HG02973 (cell line): ENCODE measurements at regions not wholly inside any gene's neighbourhood (a gene's known extent, or its start where the extent isn't known, plus 50 kb on each side); places are given as distances from the start of the nearest gene placed in this dataset.
A peak's percentile ranks its signal among the peaks of the same experiment; 100 is the strongest.
"Not testable (repeated sequence)": the region's sequence is repeated elsewhere in the genome, so short reads cannot be mapped to it uniquely, and the experiment has no call there.

Source experiments
- ATAC-seq: cut with Tn5 transposase; IDR thresholded peaks from one replicate; pipeline ENCODE4 v1.9.1; 2021; ENCODE audit warnings: moderate library complexity; ENCODE audit not compliant: unreplicated experiment

DNA sequence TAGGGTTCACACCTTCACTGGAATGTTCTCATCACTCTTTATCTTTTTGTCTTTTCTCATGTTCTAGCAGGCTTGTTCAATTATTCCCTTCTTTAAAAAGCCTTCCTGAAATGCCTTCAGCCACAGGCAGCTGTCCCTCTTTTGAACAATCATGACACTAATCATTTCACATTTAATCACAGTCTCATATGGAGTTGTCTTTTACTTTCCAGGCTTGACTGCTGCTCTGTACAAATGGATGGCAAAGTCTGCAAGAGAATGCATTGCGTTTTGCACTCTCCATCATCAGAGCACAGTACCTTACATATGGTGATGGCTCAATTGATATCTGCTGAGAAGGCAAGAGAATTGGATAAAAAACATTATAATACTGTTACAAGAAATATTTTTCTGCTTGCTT lies 529.8 kb downstream of the DIPK2A start:
- no peak for ATAC-seq

DNA sequence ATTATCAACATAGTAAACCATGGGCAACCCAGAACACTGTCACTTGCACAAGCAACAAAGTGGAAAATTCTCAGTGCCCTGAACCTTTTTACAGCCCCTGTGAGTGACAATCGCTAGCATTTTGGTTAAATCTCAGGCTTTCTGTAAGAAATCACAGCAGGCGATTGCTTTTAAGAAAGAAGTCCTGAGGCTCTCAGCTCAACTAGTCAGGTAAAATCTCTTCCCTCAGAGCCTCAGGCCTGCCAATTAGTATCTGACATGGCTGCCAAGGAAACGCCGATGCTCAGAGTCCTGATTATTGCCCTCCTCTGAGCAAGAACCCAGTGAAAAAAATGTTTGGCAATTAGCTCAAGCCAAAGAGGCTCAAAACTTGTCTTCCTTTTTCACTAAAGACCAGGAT lies 530.8 kb downstream of the DIPK2A start:
- ATAC-seq = no peak

DNA sequence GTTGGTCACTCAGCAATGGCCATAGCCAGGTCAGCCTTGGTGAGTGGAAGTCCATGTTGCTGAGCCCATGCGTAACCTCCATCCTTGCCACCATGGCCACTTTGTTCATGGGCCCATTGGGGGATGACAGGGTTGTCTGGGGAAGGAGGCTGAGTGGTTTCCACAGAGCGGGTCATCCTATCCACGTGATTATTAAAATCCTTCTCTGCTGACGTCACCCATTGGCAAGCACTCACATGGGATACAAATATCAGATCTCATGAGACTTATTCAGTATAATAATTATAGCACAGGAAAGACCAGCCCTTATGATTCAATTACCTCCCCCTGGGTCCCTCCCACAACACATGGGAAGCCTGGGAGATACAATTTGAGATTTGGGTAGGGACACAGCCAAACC lies 534.8 kb downstream of the DIPK2A start:
- not testable (repeated sequence) for ATAC-seq

DNA sequence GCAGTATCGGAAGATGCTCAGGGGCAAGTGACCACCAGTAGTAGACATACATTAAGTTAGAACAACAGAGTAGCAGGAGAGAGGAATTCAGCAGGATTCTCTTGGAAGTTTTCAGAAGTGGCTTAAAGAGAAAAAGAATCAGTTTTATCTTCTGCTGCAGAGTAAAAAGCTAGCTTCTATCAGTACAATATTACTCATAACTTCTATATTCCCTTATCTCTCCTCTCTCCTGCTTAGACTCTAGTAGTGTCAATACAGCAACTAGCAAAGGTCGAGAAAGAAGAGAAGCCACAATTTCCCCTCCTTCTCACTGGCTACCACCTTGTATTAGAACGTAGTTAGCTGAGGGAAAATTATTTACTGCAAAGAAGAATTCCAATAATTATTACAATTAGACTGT lies 539.7 kb downstream of the DIPK2A start:
- ATAC-seq = no peak

DNA sequence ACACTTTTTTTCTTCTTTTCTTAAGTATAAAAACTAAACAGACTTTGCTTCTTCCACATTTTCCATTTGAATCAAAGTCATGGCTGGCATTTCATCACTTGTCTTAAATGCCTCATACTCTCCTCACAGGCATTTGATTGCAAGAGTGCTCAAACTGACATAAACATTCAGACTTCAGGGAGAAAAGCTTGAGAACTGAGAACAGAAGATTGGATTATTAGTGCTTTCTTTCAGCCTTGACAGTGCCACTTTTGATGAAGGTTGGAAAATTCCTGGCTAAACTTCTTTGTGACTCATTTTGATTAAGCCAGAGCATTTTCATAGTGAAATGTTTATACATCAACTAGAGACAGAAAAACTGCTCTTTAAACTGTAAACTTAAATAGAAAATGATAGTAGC lies 544.4 kb downstream of the DIPK2A start:
- no peak for ATAC-seq

DNA sequence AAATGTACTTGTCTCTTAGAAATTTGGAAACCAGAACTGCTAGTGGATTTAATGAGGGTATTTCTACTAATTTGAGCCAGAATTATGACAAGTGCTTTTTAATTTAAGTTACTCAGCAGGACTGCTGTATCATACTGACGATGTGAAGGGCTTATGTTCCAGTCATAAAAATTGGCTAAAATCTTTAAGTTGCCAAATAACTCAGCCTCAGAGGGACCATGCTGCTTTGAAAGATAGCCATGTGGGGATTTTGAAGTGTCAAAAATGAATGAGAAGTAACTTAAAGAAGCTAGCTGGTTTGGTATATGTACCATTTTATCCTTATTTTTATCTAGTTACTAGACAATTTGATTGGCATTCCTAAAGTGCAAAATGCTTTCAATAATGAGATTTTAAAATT lies 545.0 kb downstream of the DIPK2A start:
- no peak for ATAC-seq

DNA sequence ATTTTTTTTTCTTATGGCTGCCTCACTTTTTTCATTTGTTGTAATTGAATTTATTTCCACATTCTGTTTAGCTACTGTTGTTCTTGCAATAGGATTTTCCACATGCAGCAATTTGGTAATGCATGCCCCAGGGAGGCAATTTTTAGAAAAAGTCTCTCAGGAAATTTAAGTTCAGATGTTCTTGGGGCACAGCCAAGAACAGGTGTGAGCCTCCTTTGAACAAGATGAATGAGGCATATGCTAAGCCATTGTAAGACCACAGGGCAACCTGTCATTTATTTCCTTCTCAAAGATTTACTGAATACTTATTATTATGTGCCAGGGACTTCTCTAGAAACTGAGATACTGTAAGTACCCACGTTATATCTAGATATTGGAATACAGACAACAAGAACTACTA lies 549.5 kb downstream of the DIPK2A start:
- no peak for ATAC-seq

DNA sequence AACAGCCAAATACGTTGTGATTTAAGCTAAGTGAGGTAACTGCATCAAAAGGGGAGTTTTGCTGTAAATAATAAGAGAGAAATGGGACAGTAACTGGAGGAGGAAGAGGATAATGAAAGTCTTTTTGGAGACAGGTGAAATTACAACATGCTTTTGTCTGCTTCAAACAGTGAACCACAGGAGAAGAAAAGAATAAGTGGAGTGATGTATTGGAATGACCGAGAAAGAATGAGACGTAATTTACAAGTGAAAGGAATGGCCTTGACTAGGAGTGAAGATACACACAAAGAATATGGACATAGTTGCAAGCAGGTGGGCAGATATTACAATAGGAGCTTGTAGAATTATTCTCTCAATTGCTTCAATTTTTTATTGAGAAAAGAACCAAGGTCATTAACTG lies 550.8 kb downstream of the DIPK2A start:
- no peak for ATAC-seq

DNA sequence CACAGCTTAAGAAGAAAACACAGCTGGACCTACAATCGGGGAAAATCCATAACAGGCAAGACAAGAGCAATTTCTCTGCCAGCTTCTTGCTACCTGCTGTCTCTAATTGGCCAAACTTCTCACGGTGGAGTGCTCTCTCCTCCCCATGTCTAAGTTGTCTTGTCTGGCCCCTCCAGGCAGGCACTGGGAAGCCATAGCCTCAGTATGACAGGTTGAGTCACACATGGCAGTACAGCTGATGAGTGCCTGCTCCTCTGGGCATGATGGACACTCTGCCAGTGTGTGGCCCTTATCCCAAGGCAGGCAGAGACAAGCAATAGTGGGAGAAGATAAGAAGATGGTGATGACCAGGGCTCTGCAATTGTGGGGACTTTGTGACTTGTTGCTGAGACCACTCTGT lies 551.8 kb downstream of the DIPK2A start:
- ATAC-seq = no peak

DNA sequence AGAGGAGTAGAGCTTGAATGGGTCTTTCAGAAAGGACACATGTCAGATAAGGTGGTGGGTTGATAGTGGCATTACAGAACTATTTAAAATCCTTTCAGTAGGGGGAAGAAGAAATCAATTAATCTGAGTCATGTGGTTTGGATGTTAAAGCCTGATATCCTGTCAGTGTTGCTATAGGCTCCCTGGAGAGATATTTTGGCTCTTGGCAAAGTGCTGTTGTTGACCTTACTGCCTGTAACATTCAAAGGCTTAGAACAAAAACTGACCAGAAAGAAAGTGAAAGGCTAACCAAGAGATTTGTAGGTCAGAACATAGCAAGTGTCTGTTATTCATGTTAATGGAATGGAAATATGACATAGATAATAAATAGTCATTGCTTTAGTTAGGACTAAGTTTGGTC lies 552.9 kb downstream of the DIPK2A start:
- no peak for ATAC-seq

DNA sequence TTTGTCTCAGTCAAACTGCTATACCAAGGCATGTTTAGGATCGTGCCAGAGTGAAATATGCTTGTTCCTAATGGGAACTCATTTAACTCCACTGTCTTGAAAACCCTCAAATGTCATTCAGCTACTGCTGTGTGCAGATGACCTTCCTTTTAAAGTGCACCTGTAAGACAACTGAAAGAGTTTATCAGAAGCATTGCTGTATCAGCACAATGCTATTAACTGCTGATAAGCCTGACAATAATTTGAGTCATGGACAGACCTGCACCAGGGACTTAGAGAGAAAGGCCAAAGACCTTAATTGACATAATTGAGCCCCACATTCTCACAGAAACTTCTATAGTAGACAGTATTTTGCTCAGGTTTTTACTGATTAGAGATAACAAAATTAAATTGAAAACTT lies 557.9 kb downstream of the DIPK2A start:
- ATAC-seq = no peak

DNA sequence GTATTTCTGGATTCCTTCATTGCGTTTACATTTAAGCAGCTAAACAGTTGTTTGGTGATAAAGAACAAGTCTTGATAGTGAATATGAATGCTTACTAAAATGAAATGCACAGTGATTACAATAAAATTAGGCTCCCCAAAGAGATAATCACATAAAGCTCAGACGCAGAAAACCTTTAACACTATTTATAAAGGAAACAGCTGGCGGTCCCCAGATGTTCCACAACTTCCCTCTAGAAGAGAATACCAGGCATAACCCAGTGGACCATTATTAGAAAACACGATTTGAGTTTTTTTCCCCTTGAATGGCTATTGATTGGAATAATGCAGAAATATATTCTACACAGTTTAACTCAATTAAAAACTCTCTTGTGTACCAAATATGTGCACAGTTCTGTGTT lies 573.2 kb downstream of the DIPK2A start:
- no peak for ATAC-seq

DNA sequence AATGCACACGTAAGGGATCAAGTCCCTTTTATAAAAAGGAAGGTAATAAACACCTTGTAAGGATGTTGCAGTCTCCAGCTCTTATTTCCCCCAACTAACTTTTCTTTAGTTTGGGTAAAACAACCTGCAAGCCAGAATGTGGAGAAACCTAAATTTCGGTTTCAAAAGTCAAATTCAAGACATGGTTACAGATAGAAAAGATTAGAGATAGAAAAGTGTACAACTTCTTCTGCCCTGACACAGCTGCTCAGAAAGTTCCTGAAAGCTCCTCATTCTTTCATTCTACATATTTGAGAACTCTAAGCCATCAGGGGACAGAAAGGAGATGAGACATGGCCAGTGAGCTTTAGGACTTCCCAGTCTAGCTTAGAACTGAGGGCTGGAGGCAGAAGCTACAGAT lies 574.9 kb downstream of the DIPK2A start:
- ATAC-seq = no peak

DNA sequence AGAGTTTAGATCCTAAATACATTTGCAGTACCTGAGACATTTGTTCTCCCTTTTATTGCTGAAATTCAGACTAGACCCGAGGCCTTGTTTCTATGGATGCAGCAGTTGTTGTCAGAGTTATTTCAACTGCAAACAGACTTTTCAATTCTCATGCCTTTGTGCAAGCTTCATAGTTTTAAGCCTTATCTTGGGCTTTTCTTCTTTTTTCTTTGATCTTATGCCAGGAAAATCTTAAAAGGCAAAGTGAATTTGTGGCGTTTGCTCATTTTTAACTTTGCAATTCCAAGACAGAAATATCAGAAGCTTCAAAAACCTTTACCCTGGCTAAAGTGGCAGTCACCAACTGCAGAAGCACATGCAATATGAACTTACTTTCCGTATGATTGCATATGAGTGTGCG lies 576.7 kb downstream of the DIPK2A start:
- ATAC-seq = no peak

DNA sequence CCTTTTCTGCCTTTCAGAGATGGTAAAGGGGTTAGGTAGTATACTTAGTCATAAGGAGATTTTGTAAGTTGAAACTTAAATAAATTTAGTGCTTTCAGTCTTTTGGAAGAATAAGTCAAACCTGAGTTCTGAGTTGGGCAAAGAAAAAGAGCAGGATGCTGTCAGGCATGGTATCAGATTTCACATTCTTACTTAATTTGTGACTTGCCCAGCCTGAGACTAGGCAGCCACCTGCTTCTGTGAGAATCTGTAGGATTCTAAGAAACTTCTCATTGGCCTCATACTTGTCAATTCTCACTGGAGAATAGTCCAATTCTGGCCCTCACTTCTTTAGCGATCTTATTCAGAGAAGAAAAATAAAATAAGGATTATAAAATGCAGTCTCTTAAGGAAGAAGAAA lies 577.5 kb downstream of the DIPK2A start:
- ATAC-seq = no peak

DNA sequence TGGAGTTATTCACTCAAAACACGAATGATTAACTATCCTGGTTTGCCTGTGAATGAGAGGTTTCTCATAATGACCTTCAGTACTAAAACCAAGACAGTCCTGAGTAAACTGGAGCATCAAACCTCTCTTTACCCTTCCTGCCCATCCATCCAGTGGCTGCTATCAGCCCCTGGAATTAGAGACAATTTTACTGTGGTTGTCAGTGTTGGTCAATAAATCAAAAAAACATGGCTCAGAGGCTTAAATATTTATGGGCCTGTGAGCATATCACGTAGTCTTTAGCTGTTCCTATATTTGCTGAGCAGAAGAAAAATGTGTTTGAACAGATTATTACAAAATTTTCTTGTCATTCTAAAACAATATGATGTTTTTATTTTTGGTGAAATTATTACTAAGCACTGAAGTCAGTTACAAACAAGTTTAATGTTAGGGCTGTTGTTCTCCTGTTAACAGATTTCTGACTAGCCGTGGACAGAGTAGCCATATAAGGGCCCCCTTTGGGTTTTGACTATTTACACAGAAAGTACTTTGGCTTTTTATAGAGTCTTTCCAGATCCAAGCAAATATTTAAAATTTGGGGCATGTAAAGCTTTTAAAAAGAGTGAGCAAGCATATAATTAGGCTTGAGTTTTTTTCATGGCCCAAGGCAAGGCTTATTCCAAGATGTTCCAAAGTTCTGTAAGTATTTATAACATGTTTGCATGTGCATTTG lies 580.9 kb downstream of the DIPK2A start:
- no peak for ATAC-seq

DNA sequence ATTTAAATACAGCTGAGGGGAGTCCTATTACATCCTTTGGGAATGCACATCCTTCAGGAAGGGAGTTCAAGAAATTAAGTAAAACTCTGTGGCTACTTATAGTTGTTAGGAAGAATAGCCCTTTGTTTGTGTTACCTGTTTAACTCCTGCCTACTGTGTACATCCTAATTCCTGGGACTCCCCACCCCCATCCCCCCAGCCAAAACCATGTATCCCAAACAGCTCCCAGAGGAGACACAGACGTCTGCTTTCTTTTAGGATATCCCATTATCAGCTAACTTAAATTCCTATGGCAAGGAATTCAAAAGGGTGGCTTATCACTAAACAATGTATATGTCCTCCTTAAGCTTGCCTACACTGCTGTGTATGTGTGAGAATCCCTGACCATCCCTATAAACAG lies 581.7 kb downstream of the DIPK2A start:
- ATAC-seq = no peak

DNA sequence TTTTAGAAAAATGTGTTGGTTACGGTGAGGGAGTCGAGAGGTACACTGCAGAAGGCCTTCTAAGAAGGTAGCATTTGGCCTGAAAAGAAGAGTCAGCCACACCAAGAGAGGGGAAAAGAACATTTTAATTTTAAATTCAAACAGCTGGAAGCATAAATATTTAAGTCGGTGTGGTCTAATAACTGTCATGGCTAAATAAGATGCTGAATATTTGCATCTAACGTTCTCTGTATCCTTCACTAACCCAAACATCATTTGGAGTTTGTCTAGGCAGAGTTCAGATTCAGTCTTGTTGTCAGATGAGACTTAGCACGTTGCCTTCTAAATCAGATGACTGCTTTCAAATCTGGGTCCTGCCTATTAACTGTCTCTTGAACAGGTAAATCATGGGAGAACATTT lies 583.3 kb downstream of the DIPK2A start:
- ATAC-seq = no peak

DNA sequence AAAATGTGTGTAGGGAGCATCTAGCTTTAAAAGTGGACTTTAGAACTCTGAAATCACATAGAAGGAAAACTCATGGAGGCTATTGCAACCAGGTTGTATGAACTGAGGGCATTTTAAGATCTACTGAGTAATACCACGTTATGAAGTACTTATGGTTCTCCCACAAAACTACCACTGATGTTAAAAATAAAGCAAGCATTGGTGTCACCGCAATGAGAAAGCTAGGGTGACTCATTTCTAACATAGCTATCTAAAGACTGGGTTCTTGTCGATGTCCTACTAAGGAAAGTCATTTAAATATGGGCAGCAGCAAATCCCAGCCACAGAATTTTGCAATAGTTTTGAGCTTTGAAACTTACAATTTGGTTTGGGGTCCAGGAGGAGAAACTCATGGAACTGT lies 584.8 kb downstream of the DIPK2A start:
- ATAC-seq = peak; percentile 86

DNA sequence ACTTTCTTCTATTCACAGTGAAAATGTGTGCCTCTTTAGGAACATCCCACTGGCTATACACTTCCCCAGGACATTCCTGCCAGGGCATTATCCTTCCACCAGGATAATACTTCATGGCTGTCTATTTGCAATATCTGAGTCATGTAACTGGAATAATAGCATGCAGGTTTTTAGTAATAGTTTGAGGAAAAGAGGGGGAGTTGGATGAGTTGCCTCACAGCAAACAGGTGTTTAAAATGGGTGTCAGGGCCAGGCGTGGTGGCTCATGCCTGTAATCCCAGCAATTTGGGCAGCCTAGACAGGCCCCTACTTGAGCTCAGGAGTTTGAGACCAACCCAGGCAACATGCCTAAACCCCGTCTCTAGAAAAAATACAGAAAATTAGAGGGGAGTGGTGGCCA lies 585.9 kb downstream of the DIPK2A start:
- no peak for ATAC-seq

DNA sequence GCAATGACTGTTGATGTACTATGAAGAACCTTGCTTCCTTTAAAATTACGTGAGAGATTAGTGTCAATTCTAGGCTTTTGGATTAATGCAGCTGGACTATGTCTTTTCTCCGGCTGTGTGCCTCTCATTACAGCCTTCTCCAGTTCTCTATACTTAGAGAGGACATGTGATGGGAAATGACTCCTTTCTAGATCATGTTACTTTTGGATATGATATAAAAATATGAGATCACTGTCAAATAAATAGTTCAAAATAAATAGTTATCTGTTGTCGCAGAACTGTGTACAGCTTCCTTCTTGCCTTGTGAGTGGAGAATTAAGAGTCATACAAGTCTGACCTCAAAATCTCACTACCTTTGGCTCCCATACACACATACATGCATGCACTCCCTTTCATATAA lies 592.4 kb downstream of the DIPK2A start:
- no peak for ATAC-seq

DNA sequence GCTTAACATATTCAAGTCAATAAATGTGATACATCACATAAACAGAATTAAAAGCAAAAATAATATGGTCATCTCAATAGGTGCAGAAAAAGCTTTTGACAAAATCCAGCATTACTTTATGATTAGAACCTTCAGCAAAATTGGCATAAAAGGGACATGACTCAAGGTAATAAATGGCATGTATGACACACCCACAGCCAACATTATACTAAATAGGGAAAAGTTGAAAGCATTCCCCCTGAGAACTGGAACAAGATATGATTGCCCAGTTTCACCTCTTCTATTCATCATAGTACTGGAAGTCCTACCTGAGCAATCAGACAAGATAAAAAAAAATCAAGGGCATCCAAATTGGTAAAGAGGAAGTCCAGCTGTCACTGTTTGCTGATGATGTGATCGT lies 594.7 kb downstream of the DIPK2A start:
- ATAC-seq = no peak

DNA sequence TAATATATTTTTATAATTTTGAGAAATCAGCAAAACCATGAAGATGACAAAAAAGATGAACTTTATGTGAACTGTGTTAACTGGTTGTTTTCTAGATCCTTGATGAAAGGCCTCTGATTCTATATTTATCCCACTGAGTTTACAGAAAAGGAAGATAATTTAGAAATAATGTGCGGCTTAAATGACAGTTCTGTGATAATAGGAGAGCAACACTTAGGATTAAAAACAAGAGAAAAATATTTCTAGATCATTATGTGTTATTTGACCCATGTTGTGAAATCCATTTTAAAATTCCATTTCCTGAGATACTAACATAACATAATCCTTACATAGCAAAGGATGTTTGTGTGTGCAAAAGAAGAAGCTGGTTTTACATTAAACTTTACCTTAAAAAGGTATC lies 598.0 kb downstream of the DIPK2A start:
- no peak for ATAC-seq

DNA sequence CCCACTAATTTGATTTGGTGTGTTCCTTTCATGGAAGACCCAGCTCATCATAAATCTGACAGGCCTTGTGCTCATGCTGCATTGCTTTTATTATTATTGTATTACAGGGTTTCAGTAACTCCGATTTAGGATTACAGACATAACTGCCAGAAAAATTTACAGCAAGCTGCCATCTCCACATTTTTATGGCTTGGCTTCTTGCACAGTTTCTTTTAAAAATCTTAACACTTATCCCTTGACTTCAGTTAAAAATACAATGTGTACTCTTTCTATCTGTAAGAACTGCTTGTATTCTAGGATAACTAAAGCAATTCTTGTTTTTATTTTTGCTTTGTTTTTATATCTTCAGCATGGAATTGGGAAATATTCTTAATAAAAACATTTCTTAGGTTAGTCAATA lies 612.2 kb downstream of the DIPK2A start:
- ATAC-seq = no peak
